ENCODE measurements at regions not wholly inside any gene's neighbourhood (a gene's known extent, or its start where the extent isn't known, plus 50 kb on each side); places are given as distances from the start of the nearest gene placed in this dataset.

DNA sequence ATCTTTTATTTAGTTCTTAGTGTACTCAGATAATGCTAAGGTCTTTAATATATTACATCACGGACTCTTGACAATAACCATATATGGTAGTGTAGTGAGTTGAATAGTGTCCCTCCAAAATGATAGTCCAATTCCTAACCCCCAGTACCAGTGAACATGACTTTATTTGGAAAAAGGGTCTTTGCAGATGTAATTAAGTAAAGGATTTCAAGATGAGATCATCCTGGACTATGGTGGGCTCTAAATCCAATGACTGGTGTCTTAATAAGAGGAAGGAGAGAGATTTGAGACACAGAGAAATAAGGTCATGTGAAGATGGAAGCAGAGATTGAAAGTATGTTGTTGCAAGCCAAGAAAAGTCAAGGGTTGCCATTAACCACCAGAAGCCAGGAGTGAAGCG, 236.5 kb upstream of the DIPK2B start:
- Histone ChIP-seq H3K27ac (ENCODE audit: low read depth, low read length) (no peak overlapping the region), H3K9me3 (ENCODE audit: control insufficient read depth, insufficient read depth, low read length) (no peaks in the 10 kb centered on the region; the same call in 1 of the 2 replicates), H3K27me3 (ENCODE audit: control insufficient read depth, insufficient read depth, low read length) (no peaks in the 10 kb centered on the region), H3K4me3 (ENCODE audit: low read depth, low read length) (no peak overlapping the region)
- ChIA-PET CTCF (no interaction called here), POLR2A (no interaction called here)
- no peak for DNase-seq (ENCODE audit: low read depth, low spot score)
- TF ChIP-seq, protein P1, sequence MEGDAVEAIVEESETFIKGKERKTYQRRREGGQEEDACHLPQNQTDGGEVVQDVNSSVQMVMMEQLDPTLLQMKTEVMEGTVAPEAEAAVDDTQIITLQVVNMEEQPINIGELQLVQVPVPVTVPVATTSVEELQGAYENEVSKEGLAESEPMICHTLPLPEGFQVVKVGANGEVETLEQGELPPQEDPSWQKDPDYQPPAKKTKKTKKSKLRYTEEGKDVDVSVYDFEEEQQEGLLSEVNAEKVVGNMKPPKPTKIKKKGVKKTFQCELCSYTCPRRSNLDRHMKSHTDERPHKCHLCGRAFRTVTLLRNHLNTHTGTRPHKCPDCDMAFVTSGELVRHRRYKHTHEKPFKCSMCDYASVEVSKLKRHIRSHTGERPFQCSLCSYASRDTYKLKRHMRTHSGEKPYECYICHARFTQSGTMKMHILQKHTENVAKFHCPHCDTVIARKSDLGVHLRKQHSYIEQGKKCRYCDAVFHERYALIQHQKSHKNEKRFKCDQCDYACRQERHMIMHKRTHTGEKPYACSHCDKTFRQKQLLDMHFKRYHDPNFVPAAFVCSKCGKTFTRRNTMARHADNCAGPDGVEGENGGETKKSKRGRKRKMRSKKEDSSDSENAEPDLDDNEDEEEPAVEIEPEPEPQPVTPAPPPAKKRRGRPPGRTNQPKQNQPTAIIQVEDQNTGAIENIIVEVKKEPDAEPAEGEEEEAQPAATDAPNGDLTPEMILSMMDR (IDR thresholded peaks at IDR 0.05; ENCODE audit: low read depth, low read length): no peak

DNA sequence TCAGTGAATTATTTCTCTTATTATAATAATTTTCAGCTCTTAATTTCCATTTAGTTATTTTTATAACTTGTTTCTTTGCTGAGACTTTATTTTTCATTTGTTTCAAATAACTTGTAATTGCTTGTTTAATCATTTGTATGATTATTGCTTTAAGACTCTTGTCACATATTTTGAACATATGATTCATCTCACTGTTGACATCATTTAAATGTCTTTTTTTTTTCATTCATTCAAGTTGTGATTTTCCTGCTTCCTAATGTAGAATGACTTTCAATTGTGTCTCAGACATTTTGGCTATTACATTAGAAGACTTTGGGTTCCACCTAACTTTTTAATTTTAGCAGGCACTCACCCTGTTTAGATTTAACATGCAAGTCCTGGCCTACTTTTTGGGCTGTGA, 234.8 kb upstream of the DIPK2B start:
- no peaks in the 10 kb centered on the region for H3K27me3 ChIP-seq (ENCODE audit: control insufficient read depth, insufficient read depth, low read length)
- no peaks in the 10 kb centered on the region for H3K9me3 ChIP-seq (ENCODE audit: control insufficient read depth, insufficient read depth, low read length)
- ChIA-PET CTCF (no interaction called here), POLR2A (no interaction called here)
- no peak for DNase-seq (ENCODE audit: low read depth, low spot score)
- H3K4me3 ChIP-seq (ENCODE audit: low read depth, low read length): no peak overlapping the region
- TF ChIP-seq, protein P1 (IDR thresholded peaks at IDR 0.05; ENCODE audit: low read depth, low read length): no peak
- H3K27ac ChIP-seq (ENCODE audit: low read depth, low read length): no peak overlapping the region

DNA sequence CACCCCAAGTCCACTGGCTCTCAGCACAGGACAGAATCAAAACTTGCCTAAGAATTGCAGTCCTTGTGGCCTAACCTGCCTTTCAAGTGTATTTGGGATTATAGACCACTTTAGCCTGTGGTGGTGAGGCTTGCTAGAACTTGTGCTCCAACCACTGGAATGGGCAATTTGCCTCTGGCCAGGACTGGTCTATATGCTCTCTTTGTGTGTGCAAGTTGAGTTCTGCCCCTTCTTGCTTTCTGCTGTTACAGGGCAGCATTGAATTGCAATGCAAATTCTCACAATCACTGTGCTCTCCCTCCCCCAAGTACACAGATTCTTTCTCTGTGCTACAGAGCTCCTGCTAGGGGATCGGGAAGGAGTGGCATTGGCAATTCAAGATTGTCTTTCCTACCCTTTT, 233.6 kb upstream of the DIPK2B start:
- no peak for DNase-seq (ENCODE audit: low read depth, low spot score)
- H3K9me3 ChIP-seq (ENCODE audit: control insufficient read depth, insufficient read depth, low read length): no peaks in the 10 kb centered on the region
- TF ChIP-seq, protein P1 (IDR thresholded peaks at IDR 0.05; ENCODE audit: low read depth, low read length): no peak
- no peak overlapping the region for H3K27ac ChIP-seq (ENCODE audit: low read depth, low read length)
- H3K27me3 ChIP-seq (ENCODE audit: control insufficient read depth, insufficient read depth, low read length): no peaks in the 10 kb centered on the region
- POLR2A ChIA-PET: no interaction called here
- CTCF ChIA-PET: no interaction called here
- H3K4me3 ChIP-seq (ENCODE audit: low read depth, low read length): no peak overlapping the region

DNA sequence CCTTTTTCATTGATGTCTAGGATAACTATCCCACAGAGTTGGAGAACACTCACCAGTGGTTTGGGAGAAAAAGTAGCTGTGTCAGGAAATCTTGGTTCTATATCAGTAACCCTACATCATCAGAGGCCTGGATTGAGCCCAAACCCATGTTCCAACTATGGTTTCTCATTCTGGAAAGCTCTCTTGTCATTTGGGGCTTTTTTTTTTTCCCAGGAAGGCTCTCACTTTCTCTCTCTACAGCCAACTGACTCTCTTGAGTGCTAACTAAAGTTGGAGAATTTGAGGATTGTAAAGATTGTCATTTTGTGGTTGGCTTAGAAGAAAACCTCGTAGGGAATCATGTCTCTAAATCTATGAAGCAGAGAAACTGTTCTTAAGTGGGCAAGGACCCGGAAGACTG, 228.2 kb upstream of the DIPK2B start:
- Histone ChIP-seq H3K9me3 (ENCODE audit: control insufficient read depth, insufficient read depth, low read length) (no peaks in the 10 kb centered on the region), H3K27me3 (ENCODE audit: control insufficient read depth, insufficient read depth, low read length) (no peaks in the 10 kb centered on the region), H3K4me3 (ENCODE audit: low read depth, low read length) (no peak overlapping the region), H3K27ac (ENCODE audit: low read depth, low read length) (no peak overlapping the region)
- DNase-seq (ENCODE audit: low read depth, low spot score): no peak
- ChIA-PET CTCF (no interaction called here), POLR2A (no interaction called here)
- TF ChIP-seq, protein P1 (IDR thresholded peaks at IDR 0.05; ENCODE audit: low read depth, low read length): no peak

DNA sequence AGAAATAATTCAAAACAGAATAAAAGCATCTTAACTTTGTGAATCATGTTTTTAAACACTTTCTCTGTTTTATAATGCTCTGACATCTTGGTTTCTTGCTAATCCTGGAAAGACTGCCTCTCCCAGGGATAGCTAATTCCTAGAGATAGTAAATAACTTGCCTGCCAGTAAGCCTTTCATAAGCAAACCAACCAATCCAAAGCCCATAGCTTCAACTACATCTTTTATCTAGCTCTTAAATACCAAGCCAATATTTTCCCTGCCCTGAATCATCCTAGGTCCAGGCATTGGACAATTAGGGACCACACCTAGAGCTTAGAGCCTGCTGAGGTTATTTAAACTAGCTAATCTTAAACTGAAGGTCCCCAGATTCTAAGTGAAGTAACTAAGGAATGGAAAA, 223.7 kb upstream of the DIPK2B start:
- ChIA-PET CTCF (no interaction called here), POLR2A (no interaction called here)
- no peaks in the 10 kb centered on the region for H3K9me3 ChIP-seq (ENCODE audit: control insufficient read depth, insufficient read depth, low read length)
- no peak overlapping the region for H3K27ac ChIP-seq (ENCODE audit: low read depth, low read length)
- no peak for DNase-seq (ENCODE audit: low read depth, low spot score)
- H3K4me3 ChIP-seq (ENCODE audit: low read depth, low read length): no peak overlapping the region
- TF ChIP-seq, protein P1 (IDR thresholded peaks at IDR 0.05; ENCODE audit: low read depth, low read length): no peak
- no peaks in the 10 kb centered on the region for H3K27me3 ChIP-seq (ENCODE audit: control insufficient read depth, insufficient read depth, low read length)

All from AG04450 (cell line).